Endothelial cell of umbilical vein (primary cell): ENCODE measurements at regions not wholly inside any gene's neighbourhood (a gene's known extent, or its start where the extent isn't known, plus 50 kb on each side); places are given as distances from the start of the nearest gene placed in this dataset.

Source experiments
- EZH2 ChIP-seq: IDR thresholded peaks from 2 replicates; pipeline ENCODE4 v1.6.1; 2012; ENCODE audit warnings: borderline replicate concordance, low read depth, mild to moderate bottlenecking, moderate library complexity, low read length, inconsistent platforms; ENCODE audit not compliant: severe bottlenecking
- FOS ChIP-seq: IDR thresholded peaks from 2 replicates; pipeline ENCODE4 v1.6.1; 2011; ENCODE audit warnings: mild to moderate bottlenecking, low read length, moderate library complexity, borderline replicate concordance; ENCODE audit not compliant: insufficient read depth
- GATA2 ChIP-seq: IDR thresholded peaks from 2 replicates; pipeline ENCODE4 v1.7.0; 2011; ENCODE audit warnings: low read depth, mild to moderate bottlenecking, moderate library complexity, mixed read lengths, low read length; ENCODE audit not compliant: insufficient read length, insufficient read depth

DNA sequence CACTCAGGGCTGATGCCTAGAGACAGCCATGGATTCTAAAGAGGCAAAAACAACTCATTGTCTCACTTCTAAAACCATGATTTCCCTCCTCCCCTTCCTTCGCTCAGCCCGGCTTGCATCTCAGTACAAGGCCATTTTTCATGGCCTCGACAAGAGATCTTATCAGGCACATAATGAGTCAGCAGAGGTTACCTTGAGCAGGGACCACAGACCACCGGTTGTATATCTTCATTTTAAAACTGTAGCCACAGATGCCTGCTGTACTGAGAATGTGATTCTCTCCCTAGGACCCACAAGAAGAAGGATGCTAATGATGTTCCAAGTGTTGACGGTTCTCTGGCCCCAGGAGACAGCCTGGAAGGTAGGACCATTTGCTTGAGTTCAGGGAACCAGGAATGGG lies 331.9 kb downstream of the AJAP1 start:
- TF ChIP-seq FOS (no peak), EZH2 (no peak), GATA2 (no peak)
